ENCODE measurements at regions not wholly inside any gene's neighbourhood (a gene's known extent, or its start where the extent isn't known, plus 50 kb on each side); places are given as distances from the start of the nearest gene placed in this dataset.

GRCh38 chr15:93852761-93853160 is 378.6 kb upstream of the MCTP2 start:
- TF ChIP-seq EZH2 (IDR thresholded peaks at IDR 0.05; ENCODE audit: borderline replicate concordance) (no peak), CTCF (IDR thresholded peaks at IDR 0.05; ENCODE audit: poor library complexity) (no peak), EZH2phosphoT487 (IDR thresholded peaks at IDR 0.05; ENCODE audit: low read depth, severe bottlenecking, unreplicated experiment) (no peak)

All from hepatocyte (in vitro differentiated cells).